NB4 (cell line): ENCODE measurements at regions not wholly inside any gene's neighbourhood (a gene's known extent, or its start where the extent isn't known, plus 50 kb on each side); places are given as distances from the start of the nearest gene placed in this dataset.

Experiments
- POLR2A ChIP-seq: IDR thresholded peaks from 2 replicates; pipeline ENCODE4 v1.6.1; 2011; ENCODE audit warnings: mild to moderate bottlenecking; ENCODE audit not compliant: insufficient read length; ENCODE audit errors: extremely low read depth
- TF ChIP-seq, protein P1 (sequence below): IDR thresholded peaks from one replicate; pipeline ENCODE4 v1.5.1; 2012; ENCODE audit warnings: low read depth, low read length
- TF ChIP-seq, protein P2 (sequence below): IDR thresholded peaks from 2 replicates; pipeline ENCODE4 v1.6.1; 2011; ENCODE audit warnings: low read depth, low read length

DNA sequence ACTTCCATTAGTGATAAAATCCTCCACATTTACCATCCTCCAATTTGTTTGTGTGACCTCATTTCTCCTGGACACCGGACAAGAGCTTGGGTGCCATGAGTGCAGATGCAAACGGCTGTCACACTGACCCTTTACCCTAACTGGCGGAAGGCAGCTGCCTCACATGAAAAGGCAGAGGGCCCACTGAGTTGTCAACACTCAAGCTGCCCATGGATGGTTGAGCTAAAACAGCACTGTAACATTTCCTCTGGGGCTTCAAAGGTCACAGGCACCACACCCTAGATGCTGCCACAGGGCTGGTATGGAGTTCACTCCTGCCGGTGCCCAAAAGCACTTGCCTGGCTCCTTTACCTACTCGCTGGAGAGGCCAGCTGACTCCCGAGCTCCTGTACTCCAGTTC, 653.4 kb downstream of the KCNT2 start:
- no peak for TF ChIP-seq POLR2A
- TF ChIP-seq, protein P1, sequence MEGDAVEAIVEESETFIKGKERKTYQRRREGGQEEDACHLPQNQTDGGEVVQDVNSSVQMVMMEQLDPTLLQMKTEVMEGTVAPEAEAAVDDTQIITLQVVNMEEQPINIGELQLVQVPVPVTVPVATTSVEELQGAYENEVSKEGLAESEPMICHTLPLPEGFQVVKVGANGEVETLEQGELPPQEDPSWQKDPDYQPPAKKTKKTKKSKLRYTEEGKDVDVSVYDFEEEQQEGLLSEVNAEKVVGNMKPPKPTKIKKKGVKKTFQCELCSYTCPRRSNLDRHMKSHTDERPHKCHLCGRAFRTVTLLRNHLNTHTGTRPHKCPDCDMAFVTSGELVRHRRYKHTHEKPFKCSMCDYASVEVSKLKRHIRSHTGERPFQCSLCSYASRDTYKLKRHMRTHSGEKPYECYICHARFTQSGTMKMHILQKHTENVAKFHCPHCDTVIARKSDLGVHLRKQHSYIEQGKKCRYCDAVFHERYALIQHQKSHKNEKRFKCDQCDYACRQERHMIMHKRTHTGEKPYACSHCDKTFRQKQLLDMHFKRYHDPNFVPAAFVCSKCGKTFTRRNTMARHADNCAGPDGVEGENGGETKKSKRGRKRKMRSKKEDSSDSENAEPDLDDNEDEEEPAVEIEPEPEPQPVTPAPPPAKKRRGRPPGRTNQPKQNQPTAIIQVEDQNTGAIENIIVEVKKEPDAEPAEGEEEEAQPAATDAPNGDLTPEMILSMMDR = no peak
- TF ChIP-seq, protein P2, sequence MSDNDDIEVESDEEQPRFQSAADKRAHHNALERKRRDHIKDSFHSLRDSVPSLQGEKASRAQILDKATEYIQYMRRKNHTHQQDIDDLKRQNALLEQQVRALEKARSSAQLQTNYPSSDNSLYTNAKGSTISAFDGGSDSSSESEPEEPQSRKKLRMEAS = no peak
